Midbrain (tissue), 1 donor: ENCODE measurements at regions not wholly inside any gene's neighbourhood (a gene's known extent, or its start where the extent isn't known, plus 50 kb on each side); places are given as distances from the start of the nearest gene placed in this dataset.
"Not testable (repeated sequence)": the region's sequence is repeated elsewhere in the genome, so short reads cannot be mapped to it uniquely, and the experiment has no call there.

Experiments used
- DNase-seq: peaks from one replicate; lab custom pipeline; 2025; lab: John Stamatoyannopoulos, UW

DNA sequence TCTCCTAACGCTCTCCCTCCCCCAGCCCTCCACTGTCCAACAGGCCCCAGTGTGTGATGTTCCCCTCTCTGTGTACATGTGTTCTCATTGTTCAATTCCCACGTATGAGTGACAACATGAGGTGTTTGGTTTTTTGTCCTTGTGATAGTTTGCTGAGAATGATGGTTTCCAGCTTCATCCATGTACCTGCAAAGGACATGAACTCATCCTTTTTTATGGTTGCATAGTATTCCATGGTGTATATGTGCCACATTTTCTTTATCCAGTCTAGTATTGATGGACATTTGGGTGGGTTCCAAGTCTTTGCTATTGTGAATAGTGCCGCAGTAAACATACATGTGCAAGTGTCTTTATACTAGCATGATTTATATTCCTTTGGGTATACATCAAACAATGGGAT is 347.4 kb downstream of the MAGEE1 start:
- DNase-seq, result not testable (repeated sequence)

DNA sequence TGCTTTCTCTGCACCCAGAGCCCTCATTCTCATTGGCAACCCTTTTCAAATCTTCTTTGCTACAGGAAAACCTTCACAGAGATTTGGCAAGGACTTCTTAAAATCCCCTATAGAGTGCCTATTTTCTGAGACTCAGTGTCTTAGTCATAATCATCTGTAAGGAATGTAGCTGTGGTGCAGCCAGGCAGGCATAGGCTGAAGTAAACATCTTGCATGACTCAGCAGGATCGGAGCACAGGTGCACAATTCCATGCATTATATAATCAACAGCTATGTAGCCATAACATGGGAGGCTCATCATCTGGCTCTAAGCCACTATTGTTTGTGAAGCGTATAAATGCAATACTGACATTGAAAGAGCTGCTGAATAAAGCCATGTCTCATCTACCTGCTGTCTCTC is 368.8 kb downstream of the MAGEE1 start:
- DNase-seq, result no peak

DNA sequence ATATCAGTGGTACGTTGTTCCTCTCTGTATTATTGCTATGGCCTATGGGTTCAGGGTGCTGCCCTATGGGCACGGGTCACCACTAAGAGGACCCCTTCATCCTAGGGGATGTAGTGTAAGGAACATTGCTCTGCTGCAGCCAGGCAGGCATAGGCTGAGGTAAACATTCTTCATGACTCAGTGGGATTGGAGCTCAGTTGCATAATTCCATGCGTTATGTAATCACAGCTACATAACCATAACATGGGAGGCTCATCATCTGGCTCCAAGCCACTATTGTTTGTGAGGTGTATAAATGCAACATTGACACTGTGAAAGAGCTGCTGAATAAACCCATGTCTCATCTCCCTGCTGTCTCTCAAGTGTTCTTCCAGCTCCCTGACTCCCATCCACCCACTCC is 375.2 kb downstream of the MAGEE1 start:
- DNase-seq, result no peak

DNA sequence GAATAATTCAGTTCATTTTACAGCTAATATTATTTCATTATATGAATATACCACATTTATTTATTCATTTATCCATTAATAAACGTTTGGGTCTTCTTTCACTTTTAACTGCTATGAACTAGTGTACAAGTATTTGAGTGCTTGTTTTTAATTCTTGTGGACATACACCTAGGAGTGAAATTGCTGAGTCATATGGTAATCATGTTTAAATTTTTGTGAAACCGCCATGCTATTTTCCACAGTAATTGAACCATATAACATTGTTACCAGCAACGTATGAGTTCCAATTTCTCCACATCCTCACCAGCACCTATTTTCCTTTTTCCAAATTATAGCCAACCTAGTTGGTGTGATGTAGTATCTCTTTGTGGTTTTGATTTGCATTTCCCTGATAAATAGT is 388.2 kb downstream of the MAGEE1 start:
- DNase-seq, result no peak

DNA sequence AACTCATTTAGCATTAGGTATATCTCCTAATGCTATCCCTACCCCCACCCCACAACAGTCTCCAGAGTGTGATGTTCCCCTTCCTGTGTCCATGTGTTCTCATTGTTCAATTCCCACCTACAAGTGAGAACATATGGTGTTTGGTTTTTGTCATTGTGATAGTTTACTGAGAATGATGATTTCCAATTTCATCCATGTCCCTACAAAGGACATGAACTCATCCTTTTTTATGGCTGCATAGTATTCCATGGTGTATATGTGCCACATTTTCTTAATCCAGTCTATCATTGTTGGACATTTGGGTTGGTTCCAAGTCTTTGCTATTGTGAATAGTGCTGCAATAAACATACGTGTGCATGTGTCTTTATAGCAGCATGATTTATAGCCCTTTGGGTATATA is 389.8 kb downstream of the MAGEE1 start:
- not testable (repeated sequence) for DNase-seq

DNA sequence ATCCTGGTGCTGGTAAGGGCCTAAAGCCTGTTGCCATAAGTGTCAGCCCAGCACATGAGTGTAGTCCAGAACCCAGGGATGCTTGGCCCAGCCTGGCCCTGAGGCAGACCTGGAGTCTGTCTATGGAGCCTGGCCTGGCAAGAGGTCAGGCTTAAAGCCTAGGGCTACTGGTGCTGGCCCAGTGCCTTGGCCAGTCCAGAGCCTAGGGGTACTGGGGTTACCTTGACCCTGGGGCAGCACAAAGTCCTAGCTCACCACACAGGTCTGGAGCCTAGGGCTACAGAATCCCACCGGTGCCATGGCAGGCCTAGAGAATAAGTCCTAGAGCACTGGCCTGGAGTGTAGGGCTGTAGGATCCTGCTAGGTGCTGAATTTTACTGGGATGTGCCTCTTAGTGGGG is 393.8 kb downstream of the MAGEE1 start:
- DNase-seq, result no peak

DNA sequence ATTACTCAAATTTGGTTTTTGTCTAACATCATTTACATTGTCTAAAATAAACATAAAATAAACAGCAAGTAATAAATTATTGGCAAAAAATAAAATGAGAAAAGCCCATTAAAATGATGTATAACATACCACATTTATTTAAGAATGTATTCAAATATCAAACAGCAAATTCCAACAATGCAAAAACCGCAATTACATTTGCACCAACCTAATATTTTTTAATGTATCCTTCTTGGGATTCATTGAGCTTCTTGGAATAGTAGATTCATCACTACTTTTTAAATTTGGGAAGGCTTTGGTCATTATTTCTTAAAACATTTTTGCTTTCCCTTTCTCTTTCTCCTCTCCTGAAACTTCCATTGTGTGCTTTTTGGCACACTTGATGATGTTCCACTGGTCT is 400.2 kb downstream of the MAGEE1 start:
- DNase-seq, result no peak

DNA sequence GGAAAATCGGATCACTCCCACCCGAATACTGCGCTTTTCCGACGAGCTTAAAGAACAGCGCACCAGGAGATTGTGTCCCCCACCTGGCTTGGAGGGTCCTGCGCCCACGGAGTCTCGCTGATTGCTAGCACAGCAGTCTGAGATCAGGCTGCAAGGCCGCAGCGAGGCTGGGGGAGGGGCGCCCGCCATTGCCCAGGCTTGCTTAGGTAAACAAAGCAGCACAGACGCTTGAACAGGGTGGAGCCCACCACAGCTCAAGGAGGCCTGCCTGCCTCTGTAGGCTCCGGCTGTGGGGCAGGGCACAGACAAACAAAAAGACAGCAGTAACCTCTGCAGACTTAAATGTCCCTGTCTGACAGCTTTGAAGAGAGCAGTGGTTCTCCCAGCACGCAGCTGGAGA is 413.4 kb downstream of the MAGEE1 start:
- DNase-seq, result not testable (repeated sequence)

DNA sequence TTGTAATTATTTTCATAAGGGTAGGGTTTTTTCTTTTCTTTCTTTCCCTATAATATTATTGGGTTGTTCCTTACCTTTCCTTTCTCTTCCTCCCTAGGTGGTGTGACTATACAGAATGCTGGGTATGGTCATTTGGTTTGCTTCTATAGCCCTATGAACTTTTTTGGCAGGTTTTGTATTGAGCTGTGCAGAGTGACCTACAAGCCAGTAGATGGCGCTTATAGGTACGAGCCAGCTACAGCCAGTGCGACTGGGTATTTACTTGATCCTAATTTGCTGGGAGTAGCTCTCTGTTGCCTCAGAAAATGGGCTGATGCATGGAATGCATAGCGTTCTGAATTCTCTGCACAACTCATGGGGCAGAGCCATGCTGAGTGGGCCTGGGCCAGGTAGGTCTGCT is 423.3 kb downstream of the MAGEE1 start:
- peak; percentile 0 for DNase-seq

DNA sequence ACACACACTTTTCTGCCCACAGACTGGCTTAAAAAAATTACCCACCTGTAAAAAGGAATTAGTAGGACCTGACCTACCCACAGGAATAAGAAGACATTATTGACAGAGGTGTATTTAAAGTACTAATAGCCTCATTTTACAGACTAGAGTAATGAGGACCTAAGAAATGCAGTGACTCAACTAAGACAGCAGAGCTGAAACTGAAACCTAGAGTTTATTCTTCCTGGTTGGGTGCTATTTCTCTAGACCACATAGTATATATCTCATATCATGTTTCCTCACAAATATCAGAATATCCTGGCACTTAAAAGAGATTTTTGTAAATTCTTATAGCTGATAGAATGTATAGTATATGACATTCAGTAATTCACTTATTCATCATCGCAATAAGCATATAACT is 435.0 kb downstream of the MAGEE1 start:
- DNase-seq, result no peak

DNA sequence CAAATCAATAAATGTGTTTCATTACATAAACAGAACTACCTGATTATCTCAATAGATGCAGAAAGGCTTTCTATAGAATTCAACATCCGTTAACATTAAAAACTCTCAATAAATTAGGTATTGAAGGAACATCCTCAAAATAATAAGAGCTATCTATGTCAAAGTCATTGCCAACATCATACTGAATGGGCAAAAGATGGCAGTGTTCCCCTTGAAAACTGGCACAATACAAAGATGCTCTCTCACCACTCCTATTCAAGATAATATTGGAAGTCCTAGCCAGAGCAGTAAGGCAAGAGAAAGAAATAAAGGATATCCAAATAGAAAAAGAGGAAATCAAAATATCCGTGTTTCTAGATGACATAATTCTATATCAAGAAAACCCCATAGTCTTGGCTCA is 466.4 kb downstream of the MAGEE1 start:
- DNase-seq, result no peak

DNA sequence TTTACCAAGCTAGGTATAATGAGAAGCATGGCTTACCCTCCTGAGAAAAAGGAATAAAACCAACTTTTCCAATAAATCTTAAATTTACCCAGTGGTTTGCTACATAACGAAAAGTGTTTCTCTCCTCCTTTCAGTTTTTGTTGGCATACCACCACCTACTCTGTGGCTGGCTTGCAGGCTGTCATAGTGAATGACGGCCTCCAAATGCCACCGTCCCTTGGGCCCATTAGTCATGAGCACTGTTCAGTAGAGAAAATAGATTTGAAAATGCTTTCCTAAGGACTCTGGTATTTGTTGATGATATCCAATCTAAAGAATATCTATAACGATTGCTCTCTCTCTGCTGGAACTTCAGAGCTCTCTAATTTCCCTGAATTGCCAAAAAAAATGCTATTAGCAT is 488.3 kb downstream of the MAGEE1 start:
- DNase-seq, result no peak

DNA sequence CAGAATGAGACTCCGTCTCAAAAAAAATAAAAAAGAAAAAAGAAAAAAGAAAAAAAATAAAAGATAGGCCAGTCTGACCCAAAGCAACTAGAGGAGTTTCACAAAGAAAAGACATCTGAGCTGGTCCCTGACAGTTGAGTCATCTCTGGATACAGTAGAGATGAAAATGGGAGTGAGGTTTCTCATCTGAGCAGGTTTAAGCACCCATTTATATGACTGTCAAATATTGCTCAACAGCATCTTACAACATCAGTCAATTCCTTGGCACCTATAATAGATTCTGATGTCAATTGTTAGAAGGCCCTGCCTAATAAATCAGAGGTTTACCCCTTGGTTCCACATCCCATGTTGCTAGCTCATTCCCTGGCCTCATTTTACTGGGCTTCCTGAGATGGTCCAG is 490.5 kb downstream of the MAGEE1 start:
- DNase-seq, result no peak

DNA sequence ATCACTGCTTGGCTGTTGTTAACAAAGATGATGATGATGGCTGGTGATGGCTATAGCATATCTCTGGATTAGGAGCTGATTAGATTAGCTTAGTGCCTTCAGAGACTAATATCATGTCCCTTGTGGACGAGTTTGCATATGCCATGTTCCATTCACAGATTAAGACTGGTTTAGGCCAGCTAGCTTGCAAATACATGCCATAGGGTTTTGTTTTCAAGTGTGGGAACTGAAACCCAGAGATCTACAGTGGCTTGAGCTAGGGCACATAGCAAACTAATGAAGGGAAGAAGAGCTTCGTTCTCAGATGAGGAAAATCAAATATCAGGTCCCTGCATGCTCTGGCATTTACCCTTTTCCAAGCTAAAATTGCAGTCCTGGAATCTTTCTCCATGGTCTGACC is 492.3 kb downstream of the MAGEE1 start:
- no peak for DNase-seq

DNA sequence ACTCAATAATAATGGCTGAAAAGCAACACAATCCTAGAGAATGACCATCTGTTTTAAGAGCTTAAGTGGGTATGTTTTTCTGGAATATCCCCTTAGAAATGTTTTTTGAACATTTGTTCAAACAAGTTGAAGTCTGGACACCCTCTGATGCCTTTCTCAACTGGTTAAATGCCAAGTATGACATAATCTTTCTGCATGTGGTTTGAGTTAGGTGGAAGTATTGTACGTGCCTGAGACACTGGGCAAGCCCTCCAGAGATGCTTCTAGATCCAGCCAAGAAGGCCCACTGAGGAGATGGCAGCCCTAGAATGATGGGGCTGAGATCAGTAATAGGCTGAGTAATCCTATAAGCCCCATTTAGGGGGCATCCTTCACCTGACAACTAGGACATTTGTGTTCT is 493.1 kb downstream of the MAGEE1 start:
- no peak for DNase-seq

DNA sequence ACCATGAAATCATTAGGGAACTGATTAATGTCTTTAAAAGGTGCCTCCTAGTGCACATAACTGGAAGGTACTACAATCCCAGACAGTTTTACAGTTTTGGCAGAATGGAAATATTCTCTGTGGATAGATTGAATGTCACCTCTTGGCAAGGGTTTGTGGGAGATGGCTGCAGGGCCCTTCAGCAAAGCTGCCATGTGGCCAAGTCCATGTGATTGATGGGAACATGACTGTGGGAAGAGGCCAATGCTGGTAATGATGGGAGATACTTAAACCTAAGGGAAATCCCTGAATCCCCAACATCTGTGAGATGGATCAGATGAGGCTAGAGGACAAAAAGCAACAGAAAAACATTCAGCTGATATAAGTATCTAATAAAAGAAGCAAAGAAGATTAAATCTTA is 493.7 kb downstream of the MAGEE1 start:
- DNase-seq, result no peak

DNA sequence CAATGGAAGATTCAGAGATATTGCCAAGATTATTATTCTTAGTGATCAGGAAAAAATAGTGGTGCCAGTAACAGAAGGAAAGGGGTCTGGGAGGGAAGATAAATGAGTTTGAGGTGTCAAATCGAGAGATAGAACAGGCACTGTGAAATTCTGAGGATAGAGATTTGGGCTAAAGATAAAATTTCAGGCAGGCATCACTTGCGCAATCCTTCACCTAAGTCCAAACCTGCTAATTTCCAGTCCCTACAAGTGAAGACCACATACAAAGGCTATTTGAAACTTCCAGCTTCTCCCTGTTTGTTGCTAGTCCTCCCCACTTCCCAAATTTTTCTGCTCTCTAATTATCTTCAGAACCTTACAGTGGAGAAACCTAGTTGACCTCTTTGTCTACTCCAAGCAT is 494.6 kb downstream of the MAGEE1 start:
- DNase-seq, result no peak

DNA sequence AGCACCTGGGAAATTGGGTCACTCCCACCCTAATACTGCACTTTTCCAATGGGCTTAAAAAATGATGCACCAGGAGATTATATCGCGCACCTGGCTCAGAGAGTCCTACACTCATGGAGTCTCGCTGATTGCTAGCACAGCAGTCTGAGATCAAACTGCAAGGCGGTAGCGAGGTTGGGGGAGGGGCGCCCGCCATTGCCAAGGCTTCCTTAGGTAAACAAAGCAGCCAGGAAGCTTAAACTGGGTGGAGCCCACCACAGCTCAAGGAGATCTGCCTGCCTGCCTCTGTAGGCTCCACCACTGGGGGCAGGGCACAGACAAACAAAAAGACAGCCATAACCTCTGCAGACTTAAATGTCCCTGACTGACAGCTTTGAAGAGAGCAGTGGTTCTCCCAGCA is 497.1 kb downstream of the MAGEE1 start:
- DNase-seq, result not testable (repeated sequence)

DNA sequence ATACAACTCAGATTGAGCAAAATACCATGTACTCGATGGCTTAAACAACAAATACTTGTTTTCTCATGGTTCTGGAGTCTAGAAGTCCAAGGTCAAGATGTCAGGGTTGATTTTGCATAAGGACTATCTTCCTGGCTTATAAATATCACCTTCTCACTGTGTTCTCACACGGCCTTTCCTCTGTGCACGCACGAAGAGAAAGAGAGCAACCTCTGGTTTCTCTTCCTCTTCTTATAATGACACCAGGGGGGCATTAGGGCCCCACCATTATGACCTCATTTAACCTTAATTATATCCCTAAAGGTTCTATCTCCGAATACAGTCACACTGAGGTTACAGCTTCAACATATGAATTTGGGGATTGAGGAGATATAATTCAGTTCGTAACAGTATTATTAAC is 504.0 kb downstream of the MAGEE1 start:
- DNase-seq, result no peak

DNA sequence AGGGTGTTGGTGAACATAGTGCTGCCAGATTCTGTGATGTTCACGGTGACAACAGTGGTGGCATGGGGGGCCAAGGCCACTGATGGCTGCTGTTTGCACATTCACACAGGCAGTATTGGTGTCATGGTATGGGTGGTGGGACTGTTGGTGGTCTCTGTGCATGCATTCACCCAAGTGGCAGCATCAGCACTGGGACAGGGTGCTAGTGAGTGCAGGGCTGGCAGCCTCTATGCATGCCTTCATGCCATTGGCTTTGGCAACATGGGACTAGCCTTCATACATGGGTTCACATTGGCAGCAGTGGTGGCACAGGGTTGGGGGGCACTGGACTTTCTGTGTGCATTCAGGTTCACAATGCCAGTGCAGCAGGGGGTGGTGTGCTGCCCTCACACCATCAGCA is 489.7 kb upstream of the FGF16 start:
- DNase-seq, result no peak

DNA sequence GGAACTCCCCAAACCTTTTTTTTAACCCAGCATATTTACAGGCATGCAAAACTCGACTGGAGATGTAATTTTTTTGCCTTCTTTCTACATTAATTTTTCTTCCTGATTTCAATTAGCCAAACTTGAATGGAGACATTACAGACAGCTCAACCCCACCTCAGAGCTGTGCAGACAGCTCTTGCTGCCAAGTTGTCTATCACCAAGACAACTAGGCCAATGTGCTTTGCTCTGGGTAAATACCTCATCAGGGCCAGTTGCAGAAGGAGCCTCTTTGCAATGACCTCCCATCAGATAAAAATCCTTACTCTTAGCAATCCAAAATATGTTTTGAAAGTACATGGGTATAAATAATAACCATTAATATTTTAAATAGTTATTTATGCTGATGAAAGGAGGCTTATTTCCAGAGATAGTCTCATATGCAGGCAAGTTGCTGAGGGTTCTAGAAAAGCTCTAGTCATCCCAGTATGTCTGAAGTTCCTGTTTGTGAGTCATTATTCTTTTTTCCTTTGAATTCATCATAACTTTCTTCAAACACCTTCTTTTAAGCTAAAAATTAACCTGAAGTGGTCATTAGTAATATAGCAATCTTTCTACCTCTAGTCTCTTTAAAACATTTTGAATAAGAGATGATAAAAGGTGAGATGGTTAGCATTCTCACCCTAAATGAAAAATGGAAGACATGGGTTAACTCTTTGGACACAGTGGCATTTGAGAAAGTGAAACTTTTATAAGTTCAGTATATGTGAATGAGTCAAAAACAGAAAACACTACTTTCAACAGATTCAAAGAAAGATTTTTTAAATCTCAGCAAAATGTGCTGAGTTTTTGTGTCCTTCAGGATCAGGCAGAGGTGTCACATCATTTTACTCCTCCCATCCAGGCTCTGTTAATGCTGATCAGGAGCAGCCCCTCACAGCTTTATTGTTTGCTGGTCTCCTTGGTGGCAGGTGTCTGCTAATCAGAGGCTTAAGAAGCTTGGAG is 475.5 kb upstream of the FGF16 start:
- no peak for DNase-seq

DNA sequence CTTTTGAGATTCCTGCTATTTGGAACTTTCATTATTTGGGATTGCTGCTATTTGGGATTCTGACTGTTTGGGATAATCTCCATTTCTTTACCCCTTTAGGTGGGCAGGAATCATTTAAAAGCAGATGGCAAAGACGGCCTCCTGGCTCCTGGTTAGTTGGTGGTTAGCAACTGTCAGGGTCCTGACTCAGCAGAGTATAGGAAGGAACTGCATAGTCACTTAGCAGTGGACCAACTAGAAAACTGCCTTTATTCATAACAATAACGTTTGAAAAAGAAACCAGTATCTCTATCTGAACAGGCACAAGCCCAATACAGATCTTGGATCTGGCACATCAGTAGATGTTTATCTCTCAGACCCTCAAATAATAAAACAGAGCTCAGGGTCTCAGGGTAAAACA is 469.7 kb upstream of the FGF16 start:
- DNase-seq, result no peak

DNA sequence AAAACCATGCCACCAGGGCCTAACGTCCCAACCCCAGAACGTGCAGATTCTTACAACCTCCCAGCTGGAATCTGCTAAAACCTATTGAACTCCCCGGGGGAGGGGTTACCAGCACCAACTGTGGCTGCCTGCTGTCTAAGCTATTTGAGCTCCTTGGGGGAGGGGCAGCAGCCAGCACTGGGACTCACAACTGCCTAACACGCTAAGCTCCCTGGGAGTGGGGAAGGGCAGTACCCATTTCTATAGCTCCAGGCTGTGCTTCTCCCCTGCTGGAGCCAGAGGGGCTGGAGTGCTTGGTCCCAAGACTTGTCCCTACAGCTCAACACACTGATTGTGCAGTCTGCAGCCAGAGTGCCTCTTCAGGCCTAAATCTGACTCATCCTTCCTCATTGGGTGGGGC is 459.8 kb upstream of the FGF16 start:
- DNase-seq, result no peak

DNA sequence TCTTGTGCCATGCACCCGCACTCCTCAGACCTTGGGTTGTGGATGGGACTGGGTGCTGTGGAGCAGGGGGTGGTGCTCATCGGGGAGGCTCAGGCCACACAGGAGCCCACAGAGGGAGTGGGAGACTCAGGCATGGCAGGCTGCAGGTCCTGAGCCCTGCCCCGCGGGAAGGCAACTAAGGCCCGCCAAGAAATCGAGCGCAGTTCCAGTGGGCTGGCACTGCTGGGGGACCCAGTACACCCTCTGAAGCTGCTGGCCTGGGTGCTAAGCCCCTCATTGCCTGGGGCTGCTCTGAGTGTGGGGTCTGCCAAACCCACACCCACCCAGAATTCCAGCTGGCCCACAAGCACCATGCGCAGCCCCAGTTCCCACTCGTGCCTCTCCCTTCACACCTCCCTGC is 450.5 kb upstream of the FGF16 start:
- DNase-seq, result no peak
